ENCODE measurements at regions not wholly inside any gene's neighbourhood (a gene's known extent, or its start where the extent isn't known, plus 50 kb on each side); places are given as distances from the start of the nearest gene placed in this dataset.

- TF ChIP-seq CTCF (IDR thresholded peaks at IDR 0.05; ENCODE audit: low read depth, low read length), result no peak
- TF ChIP-seq EZH2phosphoT487 (IDR thresholded peaks at IDR 0.05; ENCODE audit: low read depth), result no peak
These were observed 309.5 kb upstream of the PODXL start for GRCh38 chr7:131865911-131866310.

Data from OCI-LY3 (cell line).